ENCODE measurements at regions not wholly inside any gene's neighbourhood (a gene's known extent, or its start where the extent isn't known, plus 50 kb on each side); places are given as distances from the start of the nearest gene placed in this dataset.

GRCh38 chr13:79667771-79668170 lies 186.8 kb downstream of the NDFIP2 start:
- TF ChIP-seq, protein P1, sequence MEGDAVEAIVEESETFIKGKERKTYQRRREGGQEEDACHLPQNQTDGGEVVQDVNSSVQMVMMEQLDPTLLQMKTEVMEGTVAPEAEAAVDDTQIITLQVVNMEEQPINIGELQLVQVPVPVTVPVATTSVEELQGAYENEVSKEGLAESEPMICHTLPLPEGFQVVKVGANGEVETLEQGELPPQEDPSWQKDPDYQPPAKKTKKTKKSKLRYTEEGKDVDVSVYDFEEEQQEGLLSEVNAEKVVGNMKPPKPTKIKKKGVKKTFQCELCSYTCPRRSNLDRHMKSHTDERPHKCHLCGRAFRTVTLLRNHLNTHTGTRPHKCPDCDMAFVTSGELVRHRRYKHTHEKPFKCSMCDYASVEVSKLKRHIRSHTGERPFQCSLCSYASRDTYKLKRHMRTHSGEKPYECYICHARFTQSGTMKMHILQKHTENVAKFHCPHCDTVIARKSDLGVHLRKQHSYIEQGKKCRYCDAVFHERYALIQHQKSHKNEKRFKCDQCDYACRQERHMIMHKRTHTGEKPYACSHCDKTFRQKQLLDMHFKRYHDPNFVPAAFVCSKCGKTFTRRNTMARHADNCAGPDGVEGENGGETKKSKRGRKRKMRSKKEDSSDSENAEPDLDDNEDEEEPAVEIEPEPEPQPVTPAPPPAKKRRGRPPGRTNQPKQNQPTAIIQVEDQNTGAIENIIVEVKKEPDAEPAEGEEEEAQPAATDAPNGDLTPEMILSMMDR (conservative IDR thresholded peaks at IDR 0.05) = no peak
- TF ChIP-seq ZFX (IDR thresholded peaks at IDR 0.05) = no peak
